ENCODE measurements at regions not wholly inside any gene's neighbourhood (a gene's known extent, or its start where the extent isn't known, plus 50 kb on each side); places are given as distances from the start of the nearest gene placed in this dataset.

DNA sequence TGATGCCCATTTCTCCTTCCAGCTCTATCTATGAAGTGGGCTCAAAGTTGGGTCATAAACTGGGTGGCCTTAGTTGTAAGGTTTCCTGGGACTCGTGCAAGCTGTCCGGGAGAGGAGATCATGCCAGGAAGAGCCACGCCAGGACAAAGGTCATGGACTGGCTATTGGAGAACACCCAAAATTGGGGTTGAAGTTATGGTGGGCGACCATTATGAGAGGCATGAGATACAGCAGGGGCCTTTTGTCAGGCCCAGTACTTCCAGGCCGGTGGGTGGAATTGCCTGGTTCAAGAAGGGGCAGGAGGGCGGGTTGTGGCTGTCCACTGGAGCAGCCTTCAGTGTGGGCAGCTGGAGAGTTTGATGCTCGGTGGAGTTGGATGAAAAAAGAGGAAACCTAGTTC lies 225.1 kb upstream of the SSTR4 start:
- TF ChIP-seq, protein P1, sequence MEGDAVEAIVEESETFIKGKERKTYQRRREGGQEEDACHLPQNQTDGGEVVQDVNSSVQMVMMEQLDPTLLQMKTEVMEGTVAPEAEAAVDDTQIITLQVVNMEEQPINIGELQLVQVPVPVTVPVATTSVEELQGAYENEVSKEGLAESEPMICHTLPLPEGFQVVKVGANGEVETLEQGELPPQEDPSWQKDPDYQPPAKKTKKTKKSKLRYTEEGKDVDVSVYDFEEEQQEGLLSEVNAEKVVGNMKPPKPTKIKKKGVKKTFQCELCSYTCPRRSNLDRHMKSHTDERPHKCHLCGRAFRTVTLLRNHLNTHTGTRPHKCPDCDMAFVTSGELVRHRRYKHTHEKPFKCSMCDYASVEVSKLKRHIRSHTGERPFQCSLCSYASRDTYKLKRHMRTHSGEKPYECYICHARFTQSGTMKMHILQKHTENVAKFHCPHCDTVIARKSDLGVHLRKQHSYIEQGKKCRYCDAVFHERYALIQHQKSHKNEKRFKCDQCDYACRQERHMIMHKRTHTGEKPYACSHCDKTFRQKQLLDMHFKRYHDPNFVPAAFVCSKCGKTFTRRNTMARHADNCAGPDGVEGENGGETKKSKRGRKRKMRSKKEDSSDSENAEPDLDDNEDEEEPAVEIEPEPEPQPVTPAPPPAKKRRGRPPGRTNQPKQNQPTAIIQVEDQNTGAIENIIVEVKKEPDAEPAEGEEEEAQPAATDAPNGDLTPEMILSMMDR (IDR thresholded peaks at IDR 0.05): no peak
- TF ChIP-seq ZFX (IDR thresholded peaks at IDR 0.05; ENCODE audit: borderline replicate concordance): no peak
- no peak overlapping the region for H3K27ac ChIP-seq

DNA sequence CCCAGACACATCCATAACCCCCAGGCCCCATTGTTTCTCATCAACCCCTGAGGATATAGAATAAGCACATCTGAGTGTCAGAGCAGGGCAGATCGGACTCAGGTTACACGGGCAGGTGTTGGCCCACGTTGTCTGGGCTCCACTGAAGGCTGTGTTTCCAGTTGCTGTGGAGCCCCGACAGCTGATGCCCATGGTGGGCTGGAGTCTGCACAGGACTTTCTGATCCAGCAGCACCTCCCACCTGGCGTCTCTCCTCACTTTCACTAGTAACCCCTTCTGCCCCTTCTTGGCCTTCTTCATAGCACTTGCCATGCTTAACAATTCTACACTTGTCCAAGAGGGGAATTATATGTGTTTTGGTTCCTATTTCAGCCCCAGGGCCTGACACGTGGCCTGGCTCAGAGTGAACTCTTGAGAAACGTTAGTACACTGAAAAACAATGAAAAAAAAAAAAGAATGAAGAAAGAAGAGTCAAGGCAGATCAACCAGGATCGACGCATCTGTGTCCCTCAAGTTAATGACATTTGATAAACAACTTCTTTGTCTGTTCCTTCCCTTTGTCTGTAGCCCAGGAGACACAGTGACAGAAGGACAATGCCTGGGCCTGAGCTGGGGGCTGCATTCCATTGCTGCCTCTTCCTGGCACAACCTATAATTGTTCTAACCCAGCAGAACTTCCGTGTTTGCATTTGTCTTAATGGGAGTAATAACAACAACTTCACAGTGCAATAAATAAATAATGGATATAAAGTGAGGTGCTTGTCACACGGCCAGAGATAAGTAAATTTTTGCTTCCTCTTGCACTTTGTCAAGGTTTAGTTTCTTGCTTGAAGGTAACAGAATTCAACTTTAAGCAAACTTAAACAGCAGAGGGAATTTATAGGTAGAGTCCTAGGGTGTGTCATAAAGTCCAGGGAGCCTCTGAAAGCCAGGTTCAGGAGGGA lies 224.2 kb upstream of the SSTR4 start:
- TF ChIP-seq, protein P1 (IDR thresholded peaks at IDR 0.05): no peak
- no peak for TF ChIP-seq ZFX (IDR thresholded peaks at IDR 0.05; ENCODE audit: borderline replicate concordance)

DNA sequence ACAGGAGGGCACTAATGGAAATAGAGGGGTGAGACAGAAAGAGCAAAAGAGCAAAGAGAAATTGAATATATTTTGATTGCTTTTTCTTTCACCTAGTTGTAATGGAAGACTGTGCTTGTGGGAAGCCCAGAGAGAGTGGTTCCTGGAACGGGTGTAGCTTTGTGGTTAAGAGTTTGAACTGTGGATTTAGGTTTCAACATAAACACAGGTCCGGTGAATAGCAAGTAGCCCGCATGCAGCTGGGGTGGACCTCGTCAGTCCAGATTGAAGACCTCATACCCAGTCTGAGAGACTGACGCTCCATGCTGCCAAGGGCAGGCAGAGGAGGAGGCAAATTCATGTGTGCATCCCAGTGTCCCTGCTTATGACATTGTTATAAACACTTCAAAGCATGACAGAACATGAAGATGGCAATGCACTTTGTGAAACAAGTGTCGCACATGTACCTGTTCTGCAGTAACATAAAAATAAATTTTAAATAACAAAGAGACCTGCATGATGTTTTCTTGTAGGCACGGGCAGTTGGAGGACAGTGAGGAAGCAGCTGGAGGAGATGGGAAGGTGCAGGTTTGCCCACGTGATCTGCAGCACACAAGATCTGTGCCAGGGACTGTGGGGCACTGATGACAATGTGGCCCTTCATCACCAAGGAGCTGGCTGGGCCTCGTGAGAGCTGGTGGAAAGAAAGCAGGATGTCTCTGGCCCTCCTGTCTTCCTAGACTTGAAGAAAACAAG lies 220.5 kb upstream of the SSTR4 start:
- H3K27ac ChIP-seq: no peak overlapping the region
- TF ChIP-seq ZFX (IDR thresholded peaks at IDR 0.05; ENCODE audit: borderline replicate concordance): no peak
- TF ChIP-seq, protein P1 (IDR thresholded peaks at IDR 0.05): no peak

More for the DNA sequence above, 224.2 kb upstream of the SSTR4 start:
- no peak overlapping the region for H3K27ac ChIP-seq

DNA sequence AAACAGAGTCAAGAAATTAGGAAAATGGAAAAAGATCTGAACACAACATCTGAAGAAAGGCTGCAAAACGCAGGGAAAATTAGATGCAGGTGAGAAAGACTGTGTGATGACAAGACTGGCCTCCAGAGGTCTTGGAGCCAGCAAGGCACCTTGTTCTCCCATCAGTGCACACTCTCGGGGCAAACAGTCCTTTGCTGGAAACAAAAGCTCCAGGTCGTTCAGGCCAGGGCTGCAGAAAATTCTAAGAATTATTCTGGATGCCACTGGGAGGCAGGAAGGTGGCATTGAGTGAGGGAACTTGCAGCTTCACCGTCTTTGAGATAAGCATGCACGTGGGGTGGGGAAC lies 219.9 kb upstream of the SSTR4 start:
- TF ChIP-seq, protein P1 (IDR thresholded peaks at IDR 0.05): no peak
- TF ChIP-seq ZFX (IDR thresholded peaks at IDR 0.05; ENCODE audit: borderline replicate concordance): no peak
- no peak overlapping the region for H3K27ac ChIP-seq

DNA sequence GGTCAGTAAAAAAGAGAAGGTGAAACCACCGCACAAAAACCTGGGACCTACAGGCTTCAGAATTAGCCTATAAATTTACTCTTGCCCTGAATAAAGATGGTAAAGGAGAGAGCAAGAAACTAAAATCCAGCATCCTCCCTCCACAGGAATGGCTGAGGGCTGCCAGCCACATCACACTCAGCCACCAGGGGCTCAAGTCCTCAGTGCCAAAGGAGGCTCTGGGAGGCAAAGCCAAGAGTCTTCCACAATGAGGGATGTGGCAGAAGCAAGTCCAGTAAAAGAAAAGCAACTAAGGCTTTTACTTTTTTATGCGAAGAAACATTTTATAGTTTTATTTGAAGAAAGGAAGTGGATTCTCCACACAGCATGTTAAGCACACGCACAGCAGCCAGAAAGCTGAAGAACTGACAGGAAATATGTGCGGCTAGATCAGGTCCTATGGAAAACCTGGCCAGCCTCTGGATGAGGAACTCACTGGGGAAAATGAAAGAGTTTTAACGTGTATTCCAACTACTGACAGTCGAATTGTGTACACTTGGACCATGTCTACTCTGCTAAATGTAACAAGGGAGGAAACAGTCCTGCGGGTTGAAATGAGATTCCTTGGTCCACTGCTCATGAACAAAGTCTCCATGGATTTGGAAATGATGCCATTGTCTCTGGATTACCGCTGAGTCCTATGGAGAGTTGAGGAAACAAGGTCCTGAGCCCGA lies 219.4 kb upstream of the SSTR4 start:
- no peak overlapping the region for H3K27ac ChIP-seq
- TF ChIP-seq ZFX (IDR thresholded peaks at IDR 0.05; ENCODE audit: borderline replicate concordance): no peak
- TF ChIP-seq, protein P1 (IDR thresholded peaks at IDR 0.05): no peak

DNA sequence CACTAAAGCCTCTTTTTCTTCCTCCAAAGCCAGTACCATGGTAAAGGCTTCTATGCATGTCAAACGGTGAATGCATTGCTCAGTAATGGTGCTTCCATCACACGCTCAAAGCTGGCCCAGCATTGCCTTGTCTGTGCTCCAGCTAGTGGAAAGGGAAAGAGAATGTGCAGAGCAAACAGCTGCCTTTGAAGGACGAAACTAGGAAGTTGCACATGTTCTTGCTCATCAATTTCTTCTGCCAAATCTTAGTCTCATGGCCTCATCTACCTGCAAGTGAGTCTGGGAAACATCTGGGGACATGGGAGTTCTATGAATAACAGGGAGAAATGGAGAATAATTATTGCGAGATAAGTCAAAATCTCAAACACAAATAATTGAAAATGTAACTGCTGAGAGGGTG lies 216.5 kb upstream of the SSTR4 start:
- H3K27ac ChIP-seq: no peak overlapping the region
- no peak for TF ChIP-seq ZFX (IDR thresholded peaks at IDR 0.05; ENCODE audit: borderline replicate concordance)
- TF ChIP-seq, protein P1 (IDR thresholded peaks at IDR 0.05): no peak
